Stimulated activated CD8-positive, alpha-beta memory T cell treated with anti-CD3 and anti-CD28 coated beads, Interleukin-15, amount 100 ng/mL, for 4 hours (primary cell): ENCODE measurements at regions not wholly inside any gene's neighbourhood (a gene's known extent, or its start where the extent isn't known, plus 50 kb on each side); places are given as distances from the start of the nearest gene placed in this dataset.
"Not testable (repeated sequence)": the region's sequence is repeated elsewhere in the genome, so short reads cannot be mapped to it uniquely, and the experiment has no call there.

ENCODE experiments used
- DNase-seq, 2 donors: peaks; one replicate each; pipeline ENCODE4 v3.0.0-alpha.2; 2020; ENCODE audit warnings: low read depth in 2 of 2

DNA sequence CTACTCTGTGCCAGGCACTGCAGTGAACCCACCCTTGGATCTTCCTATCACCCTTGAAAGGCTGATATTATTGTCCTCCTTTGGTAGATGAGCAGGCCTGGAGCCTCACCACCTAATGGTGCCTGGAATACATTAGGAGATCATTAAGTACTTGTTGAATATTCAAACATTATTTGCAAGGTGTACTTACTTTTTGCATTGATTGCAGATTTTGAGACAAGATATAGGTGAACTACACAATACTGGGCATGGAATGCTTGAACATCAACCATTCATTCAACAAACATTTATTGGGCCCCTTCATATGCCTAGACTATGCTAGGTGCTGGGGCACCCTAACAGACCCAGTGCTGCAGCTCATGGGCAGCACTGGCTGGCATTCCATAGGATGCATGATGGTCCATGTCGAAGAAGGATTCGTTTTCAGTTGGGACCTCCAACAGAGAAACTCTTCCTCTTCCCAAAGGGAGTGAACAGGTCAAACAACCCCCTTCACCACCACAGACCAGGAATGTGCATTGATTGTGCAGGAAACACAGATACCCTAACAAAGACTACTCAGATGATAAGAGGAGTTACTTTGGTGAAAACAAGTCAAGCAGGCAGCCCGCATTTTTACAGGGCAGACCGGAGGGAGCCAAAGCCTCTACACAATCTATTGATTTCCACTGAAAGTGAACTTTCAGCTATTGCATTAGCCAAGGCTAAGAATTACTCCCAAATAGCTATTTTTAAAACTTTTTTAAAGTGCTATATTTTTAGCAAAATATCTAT, 149.6 kb upstream of the SH3BP4 start:
- DNase-seq, result no peak

DNA sequence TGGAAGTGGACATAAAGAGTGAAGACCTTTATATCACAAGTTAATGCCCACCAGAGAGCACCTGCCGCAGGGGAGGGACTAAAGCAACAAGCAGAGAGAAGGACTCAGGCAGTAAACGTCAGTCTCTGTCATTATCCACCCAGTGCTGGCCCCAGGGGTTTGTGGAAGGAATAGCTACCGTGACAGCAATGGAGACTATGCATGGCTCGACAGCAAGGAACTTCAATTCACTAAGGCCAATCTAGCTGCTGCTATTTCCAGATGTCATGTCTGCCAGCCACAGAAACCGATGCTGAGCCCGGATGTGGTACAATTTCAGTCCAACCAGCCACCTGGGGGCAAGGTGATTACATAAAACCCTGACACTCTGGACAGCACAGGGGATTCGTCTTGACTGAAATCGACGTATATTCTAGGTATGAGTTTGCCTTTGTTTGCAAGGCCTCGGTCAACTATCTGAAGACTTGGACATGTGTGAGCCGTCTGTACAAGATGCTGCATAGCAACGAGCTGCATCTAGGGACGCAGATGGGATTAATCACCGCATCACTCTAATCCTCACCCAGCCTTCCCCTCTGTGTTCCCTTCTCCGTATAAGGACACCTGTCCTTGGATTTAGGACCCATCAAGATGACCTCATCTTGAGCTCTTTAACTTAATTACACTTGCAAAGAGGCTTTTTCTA, 154.1 kb upstream of the SH3BP4 start:
- DNase-seq, result no peak

DNA sequence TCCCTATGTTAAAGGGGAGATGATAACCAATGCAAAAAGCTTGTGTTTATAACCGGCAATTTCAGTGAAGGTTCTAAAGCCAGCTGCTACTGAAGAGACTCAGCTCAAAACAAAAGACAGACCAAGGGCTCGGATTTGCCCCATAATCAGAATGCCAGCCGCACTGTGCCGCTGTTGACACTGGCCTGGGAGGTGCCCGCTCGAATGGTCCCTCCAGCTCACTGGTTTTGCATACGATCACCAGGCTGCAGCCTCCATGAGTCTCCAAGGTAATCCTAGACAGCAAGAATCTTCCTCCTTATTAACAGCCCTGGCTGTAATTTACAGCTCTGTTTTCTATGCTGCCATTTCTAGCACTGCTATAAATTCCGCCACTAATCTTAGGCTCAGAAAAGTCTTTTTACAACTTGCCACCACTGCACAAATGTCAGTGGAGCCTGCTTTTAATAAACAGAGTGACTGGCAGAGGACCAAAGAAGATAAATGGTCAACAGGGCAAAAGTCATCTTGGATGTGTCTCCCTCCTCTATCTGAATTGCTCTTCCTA, 155.7 kb upstream of the SH3BP4 start:
- no peak for DNase-seq

DNA sequence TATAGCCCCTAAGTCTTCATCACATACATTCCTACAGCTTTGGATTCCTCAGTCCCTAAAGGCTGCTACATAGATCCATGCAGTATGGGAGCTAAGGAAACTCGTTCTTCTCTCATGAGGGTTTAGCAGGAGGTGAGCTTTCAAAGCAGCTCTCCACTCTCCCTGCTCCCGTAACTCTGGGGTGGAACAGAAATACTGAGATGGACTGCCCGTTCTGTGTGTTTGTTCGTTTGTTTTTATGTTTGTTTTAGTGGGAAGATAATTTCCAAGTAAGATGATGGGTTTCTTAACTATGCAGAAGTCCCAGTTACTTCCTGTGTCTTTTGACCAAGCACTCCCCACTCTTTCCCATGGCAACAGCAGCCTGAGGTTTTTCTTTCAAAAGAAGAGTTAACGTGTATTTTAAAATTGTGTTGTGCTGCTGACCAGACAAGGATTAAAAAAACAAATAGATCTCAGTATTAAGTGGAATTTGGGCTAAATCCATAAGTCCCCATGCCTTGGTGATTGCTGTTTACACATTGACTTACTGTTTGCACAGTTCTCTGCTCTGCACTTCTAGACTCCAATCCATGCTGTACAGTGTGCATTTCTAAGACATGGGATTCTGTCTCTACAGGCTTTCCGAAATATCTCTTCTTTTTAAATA, 156.4 kb upstream of the SH3BP4 start:
- no peak for DNase-seq

DNA sequence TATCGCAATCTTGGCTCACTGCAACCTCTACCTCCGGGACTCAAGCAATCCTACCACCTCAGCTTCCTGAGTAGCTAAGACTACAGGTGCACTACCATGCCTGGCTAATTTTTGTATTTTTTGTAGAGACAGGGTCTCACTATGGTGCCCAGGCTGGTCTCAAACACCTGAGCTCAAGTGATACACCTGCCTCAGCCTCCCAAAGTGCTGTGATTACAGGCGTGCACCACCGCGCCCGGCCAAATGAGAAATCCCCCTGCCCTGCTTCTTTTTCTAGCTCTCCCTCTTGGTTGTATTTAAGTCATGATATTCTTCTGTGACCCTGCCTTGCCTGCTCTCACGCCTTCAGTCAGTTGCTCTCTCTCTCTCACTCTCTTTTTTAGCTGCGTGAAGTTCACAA, 157.0 kb upstream of the SH3BP4 start:
- no peak for DNase-seq

DNA sequence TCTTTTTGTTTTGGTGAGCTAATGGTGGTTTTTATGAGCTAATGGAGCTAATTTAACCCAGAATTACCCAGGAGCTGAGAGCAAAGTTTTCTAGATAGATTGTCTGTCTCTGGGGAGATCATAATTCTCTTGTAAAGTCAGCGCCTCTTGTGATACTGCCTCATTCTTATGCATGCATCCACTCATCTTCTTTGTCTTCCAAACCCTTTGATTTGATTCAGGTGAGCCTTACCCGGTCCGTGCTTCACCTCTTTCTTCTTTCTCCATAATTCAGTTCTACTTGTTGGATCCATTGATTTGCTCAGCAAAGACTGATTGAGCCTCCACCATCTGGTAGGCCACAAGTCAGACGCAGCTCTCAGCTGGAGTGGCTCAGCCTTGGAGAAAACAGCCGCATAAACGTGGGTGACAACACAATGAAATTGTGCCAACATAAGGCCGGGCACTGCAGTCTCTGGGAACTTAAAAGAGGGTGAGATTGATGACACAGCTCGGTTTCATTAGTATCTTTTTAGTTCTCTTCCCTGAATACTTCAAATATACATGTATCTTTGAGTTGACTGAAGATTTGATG, 158.5 kb upstream of the SH3BP4 start:
- no peak for DNase-seq

DNA sequence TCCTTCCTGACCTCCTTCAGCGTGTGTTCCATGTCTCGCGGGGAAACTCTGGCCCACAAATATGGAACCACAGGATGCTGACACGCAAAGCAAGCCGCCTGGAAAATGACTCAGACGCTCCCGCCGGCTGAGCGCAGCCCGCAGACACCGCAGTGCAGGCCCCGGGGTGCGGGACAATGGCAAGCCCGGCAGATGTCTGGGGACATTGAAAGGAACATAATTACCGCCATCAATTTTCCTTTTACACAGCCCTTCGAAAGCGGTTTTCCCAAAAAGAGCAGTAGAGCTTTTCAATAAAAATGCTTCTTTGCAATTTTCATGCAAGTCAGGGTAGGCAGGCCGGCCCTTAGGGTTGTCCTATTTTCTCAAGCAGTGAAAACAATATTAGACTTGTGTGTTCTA, 159.2 kb upstream of the SH3BP4 start:
- DNase-seq, result no peak

DNA sequence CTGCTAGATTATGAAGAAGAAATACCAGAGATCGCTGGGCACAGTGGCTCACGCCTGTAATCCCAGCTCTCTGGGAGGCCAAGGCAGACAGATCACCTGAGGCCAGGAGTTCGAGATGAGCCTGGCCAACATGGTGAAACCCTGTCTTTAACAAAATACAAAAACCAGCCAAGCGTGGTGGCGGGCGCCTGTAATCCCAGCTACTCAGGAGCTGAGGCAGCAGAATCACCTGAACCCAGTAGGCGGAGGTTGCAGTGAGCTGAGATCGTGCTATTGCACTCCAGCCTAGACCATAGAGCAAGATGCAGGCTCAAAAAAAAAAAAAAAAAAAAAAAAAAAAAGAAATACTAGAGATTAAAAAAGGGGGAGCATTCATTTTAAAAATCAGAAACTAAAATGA, 159.7 kb upstream of the SH3BP4 start:
- DNase-seq, result not testable (repeated sequence)

DNA sequence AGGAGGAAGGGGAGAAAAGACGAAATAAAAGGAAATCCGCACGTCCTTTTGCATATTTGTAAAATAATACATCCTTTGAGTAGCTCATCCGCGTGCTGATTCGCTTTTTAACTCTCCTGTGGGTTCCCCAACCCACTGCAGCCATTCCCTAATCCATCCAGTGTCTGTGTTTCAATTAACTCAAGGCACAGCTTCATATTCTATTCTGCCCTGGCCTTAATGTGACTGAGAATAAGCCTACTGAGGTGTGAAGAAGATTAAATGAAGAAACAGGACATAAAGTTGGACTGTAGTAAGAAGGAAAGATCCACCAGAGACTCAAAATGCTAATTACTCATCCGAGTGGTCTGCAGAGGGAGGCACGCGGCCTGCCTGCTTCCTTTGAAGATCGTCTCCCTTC, 161.4 kb upstream of the SH3BP4 start:
- DNase-seq, result no peak

DNA sequence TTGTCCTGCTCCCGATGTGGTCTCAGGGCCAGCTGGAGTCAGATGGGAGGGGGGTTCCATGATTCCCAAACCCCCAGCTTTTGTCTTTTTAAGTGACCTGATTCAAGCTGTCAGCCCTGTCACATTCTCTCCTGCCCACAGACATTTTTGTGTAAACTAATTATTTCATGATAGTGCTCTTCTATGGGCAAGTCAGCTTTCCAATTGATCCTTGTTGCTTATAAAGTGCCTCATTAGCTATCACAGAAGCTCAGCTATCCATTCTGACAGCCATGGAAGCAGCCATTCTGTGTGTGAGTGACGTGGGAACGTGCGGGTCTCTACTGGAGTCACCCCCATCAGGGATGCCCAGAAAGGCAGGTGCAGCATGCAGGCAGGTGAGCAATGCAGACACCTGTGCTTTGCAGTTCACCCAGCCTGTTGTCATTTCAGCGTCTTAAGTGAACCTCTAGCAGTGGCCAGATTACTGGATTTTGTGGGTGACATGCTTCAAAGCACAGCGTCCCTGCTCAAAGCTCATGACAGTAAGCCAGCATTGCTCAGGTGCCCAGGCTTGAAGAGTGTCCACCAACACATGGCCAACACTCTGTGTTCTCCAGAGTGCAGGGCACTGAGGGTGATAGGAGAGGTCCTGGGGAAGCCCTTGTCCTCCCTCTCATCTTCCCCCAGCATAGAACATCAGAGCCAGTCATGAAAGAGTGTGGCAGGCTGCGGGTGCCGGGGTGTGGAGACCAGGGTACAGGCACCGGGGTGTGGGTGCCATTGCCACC, 162.1 kb upstream of the SH3BP4 start:
- DNase-seq, result no peak

DNA sequence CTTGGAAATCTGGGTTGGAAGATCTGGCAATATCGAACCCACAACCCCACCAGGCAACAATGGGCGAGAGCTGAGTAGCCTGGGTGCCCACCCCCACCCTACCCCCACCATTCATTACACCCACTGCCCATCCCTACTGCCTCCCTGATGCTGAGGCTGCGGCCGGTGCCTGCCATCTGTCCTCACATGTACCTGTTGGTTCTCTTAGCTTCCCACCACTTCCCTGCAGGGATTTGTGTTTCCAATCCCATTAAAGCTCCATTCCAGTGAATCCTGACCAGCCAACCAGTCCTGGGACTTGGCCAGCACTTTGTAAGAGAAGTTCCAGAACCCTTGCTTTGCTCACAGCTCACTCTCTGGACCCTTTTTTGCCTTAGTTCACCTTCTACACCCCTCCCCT, 163.0 kb upstream of the SH3BP4 start:
- no peak for DNase-seq

DNA sequence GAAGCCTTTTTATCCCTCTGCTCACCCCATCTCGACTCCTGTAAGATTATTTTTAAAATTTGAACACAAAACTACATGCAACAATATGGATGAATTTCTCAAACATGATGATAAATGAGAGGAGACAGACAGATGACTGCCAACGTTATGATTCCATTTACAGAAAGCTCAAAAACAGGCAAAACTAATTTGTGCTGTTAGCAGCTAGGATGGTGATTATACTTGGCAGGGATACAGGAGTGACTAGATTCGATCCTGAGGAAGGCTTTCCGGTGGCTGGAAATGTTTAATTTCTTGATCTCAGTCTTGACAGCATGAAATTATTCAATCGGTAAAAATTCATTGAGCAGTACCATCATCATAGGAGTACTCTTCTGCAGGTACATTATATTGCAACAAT, 163.4 kb upstream of the SH3BP4 start:
- no peak for DNase-seq

DNA sequence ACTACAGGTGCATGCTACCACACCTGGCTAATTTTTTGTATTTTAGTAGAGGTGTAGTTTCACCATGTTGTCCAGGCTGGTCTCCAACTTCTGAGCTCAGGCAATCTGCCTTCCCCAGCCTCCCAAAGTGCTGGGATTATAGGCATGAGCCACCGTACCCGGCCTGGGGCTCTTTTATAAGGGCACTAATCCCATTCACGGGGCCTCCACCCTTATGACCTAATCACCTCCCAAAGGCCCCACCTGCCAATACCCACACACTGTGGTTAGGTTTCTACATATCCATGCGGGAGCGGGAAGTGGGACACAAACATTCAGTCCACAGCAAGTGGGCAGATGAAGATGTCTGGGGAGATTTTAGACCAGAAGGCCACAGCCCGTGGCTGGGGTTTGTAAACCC, 164.7 kb upstream of the SH3BP4 start:
- DNase-seq, result no peak

DNA sequence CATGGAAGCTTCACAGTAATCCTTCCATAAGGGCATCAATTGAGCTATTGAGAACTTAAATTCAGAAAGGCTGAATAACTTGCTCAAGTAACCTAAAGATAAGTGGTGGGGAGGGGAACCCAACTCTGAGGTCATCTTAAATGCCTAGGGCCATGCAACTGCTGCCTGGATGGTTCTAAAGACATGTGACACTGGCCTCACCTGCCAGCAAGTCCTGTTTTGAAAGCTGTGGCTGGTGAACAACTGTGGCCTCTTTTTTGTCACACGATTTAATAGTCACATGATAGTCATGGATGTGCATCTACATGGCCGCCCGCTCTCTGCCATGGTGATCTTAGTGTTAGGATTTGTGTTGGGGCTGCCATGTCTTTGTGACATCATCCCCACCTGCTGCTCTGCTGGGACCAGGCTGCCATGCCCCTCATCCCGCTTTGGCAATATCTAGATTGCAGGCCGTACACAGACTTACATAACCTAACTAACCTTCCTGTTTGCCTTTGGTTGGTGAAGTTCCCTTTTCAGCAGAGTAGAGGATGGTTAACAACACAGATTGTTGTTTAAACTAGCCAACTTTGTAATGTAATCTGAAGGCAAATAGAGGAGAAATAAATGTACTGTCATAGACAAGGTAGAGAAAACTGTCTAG, 177.9 kb upstream of the SH3BP4 start:
- DNase-seq, result no peak

DNA sequence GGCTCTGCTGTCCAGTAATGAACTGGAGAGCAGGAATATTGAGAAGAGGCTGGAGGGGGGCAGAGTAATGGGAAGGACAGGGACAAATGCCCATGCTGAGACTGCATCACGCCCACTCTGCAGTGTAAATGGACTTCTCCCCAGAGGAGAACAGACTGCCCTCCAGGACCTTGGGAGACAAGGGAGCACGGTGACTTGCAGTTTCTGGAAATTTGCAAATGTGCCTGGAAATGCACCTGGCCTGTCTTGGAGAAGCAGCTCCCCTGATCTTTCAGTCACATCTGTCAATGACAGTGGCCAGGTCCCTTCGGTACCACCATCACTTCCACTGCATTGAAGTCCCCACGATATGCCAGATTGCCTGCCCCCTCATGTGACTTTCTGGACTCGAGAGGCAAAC, 178.7 kb upstream of the SH3BP4 start:
- no peak for DNase-seq

DNA sequence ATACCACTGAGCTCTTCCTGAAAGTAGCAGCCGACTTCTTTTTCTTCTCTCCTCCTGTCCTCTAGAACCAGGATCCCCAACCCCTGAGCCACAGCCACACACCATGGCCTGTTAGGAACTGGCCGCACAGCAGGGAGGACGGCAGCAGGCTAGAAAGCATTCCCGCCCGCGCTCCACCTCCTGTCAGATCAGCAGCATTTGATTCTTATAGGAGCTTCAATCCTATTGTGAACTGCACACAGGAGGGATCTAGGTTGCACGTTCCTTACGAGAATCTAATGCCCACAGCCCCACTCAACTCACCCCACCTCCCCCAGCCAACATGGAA, 179.1 kb upstream of the SH3BP4 start:
- no peak for DNase-seq

DNA sequence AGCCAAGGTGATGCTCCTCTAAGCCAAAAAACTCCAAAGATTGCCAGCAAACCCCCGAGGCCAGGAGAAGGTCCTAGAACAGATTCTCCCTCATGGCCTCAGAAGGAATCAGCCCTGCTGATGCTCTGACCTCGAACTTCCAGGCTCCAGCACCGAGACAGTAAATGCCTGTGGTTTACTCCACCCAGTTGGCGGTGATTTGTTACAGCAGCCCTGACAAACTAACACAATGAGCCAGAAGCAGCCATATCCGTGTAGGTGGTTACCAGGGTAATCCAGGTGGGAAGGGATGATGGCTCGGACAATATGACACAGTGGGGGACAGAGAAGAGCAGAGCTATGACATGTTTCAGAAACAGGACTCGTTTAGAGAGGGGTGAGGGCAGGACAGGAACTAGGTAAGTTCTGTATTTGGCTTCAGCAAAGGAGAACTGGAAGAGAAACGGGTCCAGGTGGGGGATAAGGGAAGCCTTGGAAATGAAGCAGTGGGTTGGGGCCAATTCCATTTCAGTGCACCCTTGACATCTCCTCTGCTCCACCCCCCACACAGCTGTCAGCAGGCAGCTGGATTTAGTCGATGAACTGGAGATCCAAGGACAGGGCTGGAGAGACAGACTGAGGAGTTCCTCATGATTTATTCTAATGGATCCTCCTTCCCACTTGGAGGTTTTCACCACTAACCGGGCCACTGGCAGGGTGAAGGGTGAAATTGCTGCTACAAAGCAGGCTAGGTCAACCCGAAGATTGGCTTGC, 179.7 kb upstream of the SH3BP4 start:
- DNase-seq, result no peak

DNA sequence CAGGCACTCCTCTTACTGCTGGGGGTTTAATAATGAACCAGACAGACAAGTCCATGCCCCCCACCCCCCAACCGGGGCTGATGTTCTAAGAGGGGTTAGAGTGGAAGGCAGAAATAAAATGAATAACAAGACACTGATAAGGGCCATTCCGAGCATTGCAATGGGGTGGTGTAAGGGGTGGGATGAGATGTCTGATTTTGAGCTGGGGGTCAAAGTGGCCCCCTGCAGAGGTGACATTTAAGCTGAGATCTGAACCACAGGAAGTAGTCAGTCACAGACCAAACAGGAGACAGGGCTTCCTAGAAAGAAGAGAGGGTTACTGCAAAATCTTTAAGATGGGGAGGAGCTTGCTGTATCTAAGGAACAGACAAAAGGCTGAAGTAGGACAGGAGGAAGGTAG, 180.6 kb upstream of the SH3BP4 start:
- no peak for DNase-seq

DNA sequence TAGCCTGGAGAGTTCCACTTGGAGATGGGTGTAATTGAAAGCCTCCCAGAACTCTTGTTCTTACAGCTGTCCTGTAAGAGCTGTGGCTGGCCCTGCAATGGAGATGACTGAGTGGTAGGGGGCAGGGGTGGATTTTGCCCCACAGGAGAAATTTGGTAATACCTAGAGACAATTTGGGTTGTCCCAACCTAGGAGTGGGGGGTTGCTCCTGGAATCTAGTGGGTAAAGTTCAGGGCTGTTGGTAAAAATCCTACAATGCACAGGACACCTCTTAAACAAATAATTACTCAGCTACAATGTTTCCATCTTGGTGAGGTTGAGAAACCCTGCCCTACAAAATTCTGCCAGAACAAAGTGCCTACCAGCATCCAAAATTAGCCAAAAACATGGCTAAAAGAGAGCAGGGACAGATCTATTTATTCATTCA, 181.1 kb upstream of the SH3BP4 start:
- no peak for DNase-seq

DNA sequence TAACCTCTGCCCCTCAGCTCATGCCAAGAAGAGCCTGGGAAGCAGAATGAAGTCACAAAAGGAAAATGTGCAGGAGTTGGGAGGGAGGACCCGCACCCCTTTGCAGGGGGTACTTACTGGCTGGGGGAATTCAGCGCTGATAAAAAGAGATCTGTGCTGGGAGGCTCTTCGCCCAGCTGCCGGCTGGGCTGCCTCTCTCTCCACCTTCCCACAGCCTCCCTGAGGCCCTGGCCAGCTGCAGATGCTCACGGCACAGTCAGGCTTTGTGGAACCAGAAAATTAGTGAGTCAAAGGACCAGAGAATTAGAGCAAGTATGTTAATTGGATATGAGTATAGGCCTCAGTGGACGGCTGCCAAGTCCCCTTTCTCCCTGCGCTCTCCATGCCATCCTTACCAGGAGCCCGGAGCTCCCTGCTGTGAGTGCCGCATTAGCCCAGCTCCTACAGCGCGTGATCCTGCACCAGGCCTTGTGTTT, 181.7 kb upstream of the SH3BP4 start:
- DNase-seq, result no peak
